Nephron progenitor cell (in vitro differentiated cells): ENCODE measurements at regions not wholly inside any gene's neighbourhood (a gene's known extent, or its start where the extent isn't known, plus 50 kb on each side); places are given as distances from the start of the nearest gene placed in this dataset.

Experiments used
- DNase-seq: peaks from one replicate; pipeline ENCODE4 v3.0.0; 2021
- H3K27ac Mint-ChIP-seq: 2 replicates; pipeline ENCODE4 v1.8.0; 2021; ENCODE audit warnings: mild to moderate bottlenecking, moderate library complexity, mixed read lengths
- H3K27me3 Mint-ChIP-seq: 2 replicates; pipeline ENCODE4 v1.8.0; 2021; ENCODE audit warnings: mild to moderate bottlenecking, low read depth, mixed read lengths; ENCODE audit not compliant: poor library complexity
- H3K36me3 Mint-ChIP-seq: 2 replicates; pipeline ENCODE4 v1.8.0; 2021; ENCODE audit warnings: low read depth, mixed read lengths
- H3K4me1 Mint-ChIP-seq: 2 replicates; pipeline ENCODE4 v1.8.0; 2021; ENCODE audit warnings: mixed read lengths
- H3K4me3 Mint-ChIP-seq: 2 replicates; pipeline ENCODE4 v1.8.0; 2021; ENCODE audit warnings: mild to moderate bottlenecking, moderate library complexity, mixed read lengths
- H3K9me3 Mint-ChIP-seq: 2 replicates; pipeline ENCODE4 v1.8.0; 2021; ENCODE audit warnings: mild to moderate bottlenecking, moderate library complexity, mixed read lengths
- CTCF ChIP-seq: fragments of 200-600 bp; sonication (generic); IDR thresholded peaks from 2 replicates; pipeline ENCODE4 v1.5.0; 2021; ENCODE audit warnings: antibody characterized with exemption

DNA sequence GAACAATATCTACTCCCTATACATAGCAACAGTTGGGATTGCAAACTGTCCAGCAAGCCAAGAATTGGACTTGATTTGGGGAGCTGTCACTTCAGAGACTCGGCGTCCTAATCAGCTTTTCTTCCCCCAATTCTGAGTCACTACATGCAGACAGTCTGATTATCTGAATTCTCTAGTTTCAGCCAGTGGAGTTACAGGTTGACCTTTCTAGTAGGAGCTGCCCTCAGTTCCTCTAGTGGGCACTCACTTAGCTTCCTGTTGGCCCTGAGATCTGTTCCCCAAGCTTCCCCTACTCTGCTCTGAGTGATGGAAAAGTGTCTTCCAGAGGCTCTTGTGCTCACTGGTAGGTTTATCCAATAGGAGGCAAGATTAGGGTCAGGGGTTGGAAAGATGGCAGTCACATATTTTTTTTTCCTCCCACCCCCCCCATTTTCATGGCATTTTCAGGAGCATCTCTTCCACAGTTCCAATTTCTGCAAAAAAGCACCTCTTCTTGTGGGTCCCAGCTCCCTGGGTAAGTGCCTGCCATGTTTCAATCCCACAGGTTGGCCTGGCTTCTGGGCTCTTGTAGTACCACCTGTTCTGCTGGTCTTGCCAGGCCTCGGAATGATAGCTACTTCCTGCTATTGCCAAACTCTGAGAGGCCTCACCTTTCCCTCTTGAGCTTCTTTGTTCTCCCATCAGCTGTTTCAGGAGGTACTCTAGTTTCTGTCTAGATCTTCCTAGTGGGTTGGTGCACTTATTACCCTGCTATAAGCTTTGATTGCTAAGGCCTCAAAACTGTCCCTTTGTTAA, 182.2 kb downstream of the RAP2B start:
- Mint-ChIP-seq H3K36me3 (no peaks in the 10 kb centered on the region), H3K4me1 (no peaks in the 10 kb centered on the region), H3K9me3 (peaks cover 28% of the 10 kb centered on the region), H3K4me3 (no peak overlapping the region), H3K27me3 (no peaks in the 10 kb centered on the region), H3K27ac (no peak overlapping the region)
- no peak for TF ChIP-seq CTCF
- no peak for DNase-seq

DNA sequence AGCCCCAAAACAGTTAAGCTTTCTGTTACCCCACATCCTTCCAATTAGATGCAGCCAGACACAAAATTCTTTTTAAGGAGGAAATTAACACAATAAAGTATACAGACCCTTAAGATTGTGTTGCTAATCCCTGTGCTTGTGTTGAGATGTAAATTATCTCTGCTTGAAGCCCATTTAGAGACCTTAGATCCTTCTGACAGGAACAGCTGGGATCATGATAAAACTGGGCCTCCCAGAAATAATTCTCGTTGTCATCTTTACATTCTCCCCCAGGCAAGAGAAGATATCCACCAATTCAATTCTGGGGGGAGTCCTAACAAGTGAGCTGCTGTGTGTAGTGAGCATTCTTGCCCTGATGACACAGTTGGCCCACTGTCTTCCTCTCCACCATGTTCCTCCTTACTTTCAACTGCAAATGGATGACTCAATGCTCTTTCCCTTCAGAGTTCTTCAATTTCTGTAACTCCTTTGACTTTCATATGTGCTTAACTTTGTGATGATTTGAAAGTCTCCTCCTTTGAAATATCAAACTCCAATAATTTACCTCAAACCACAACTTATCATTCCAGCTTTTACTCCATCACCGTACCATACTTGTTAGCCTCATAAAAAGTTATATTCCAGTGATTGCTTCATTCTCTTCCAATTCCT, 186.6 kb downstream of the RAP2B start:
- H3K27ac Mint-ChIP-seq: no peak overlapping the region
- no peaks in the 10 kb centered on the region for H3K4me1 Mint-ChIP-seq
- no peak overlapping the region for H3K4me3 Mint-ChIP-seq
- no peaks in the 10 kb centered on the region for H3K27me3 Mint-ChIP-seq
- no peaks in the 10 kb centered on the region for H3K36me3 Mint-ChIP-seq
- TF ChIP-seq CTCF: no peak
- no peak for DNase-seq
- H3K9me3 Mint-ChIP-seq: peaks cover 19% of the 10 kb centered on the region

DNA sequence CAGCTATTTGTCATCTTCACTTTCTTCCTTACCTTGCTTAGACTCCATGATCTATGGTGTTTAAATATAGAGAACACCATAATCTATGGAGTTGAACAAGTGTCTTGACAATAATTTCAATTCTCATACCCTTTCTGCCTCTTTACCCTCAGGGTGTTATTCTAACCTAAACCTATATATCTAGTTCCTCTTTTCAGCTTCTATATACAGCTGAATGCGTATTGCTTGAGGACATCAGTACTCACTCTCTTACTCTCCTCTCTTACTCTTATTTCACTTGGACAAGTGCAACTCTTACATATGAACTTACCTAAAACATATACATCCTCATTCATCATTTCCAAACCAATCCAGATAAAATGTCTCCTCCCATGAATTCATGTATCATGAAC, 187.1 kb downstream of the RAP2B start:
- Mint-ChIP-seq H3K27ac (no peak overlapping the region), H3K27me3 (no peaks in the 10 kb centered on the region), H3K9me3 (peaks cover 19% of the 10 kb centered on the region), H3K4me3 (no peak overlapping the region), H3K36me3 (no peaks in the 10 kb centered on the region), H3K4me1 (no peaks in the 10 kb centered on the region)
- no peak for DNase-seq
- TF ChIP-seq CTCF: no peak

DNA sequence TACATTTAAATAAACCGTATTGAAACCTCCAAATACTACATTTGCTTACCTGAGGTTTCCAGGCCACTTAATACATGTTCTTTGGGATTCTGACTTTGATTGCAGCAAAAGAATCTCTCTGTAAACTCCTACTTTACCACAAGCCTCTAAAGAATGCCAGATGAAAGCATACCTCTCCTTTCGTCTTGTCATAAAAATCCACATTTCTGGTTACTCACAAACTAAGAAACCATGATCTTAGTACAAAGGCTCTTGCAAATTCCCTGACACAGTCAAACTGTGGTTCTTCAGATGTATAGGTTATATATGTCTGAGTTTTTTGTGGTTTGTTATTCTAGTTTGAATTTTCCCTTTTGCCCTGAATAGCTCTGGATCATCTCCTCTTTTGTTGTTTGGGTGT, 188.4 kb downstream of the RAP2B start:
- no peak overlapping the region for H3K27ac Mint-ChIP-seq
- no peaks in the 10 kb centered on the region for H3K4me1 Mint-ChIP-seq

DNA sequence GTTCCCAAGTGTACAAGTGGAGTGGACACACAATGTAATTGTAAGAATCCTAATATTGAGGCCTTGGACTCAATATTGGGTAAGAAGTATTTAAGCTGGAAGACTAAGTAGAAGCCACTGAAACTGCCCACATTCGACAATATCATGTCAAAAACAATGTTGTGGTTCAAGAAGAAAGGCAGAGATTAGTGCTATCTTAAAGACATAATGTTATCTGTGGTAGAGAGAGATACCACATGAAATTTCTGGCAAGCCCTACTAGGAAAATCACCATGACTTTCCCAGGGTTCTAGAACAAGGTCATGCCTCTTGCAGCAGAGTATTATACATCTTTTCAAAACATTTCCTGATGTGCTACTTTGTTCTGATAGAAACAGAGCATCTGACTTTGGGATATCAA, 192.6 kb downstream of the RAP2B start:
- H3K27ac Mint-ChIP-seq: no peak overlapping the region
- no peaks in the 10 kb centered on the region for H3K36me3 Mint-ChIP-seq
- DNase-seq: no peak
- H3K4me1 Mint-ChIP-seq: no peaks in the 10 kb centered on the region
- H3K4me3 Mint-ChIP-seq: no peak overlapping the region
- no peaks in the 10 kb centered on the region for H3K27me3 Mint-ChIP-seq
- H3K9me3 Mint-ChIP-seq: peaks cover 4% of the 10 kb centered on the region
- no peak for TF ChIP-seq CTCF

More for the DNA sequence above, 188.4 kb downstream of the RAP2B start:
- H3K27me3 Mint-ChIP-seq: no peaks in the 10 kb centered on the region
- no peak for DNase-seq
- H3K9me3 Mint-ChIP-seq: peaks cover 19% of the 10 kb centered on the region
- no peaks in the 10 kb centered on the region for H3K36me3 Mint-ChIP-seq
- no peak overlapping the region for H3K4me3 Mint-ChIP-seq
- no peak for TF ChIP-seq CTCF

DNA sequence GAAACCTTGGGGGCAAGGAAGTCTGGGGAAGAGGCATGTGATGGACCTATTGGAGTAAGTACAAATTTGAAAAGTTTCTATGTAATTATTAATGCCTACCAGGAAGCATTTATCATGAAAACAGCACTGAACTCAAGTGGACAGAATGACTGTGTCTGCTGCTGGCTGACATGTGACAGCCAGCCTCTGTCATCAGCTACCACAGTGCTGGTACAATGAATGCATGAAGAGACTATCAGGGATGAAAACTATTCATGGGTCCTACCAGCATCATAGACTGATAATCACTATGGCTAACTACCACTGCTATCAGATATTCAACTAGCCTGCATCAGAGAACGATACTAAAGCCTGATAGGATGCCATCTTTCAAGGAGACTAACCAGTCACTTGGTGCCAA, 193.5 kb downstream of the RAP2B start:
- Mint-ChIP-seq H3K27me3 (no peaks in the 10 kb centered on the region), H3K9me3 (peaks cover 4% of the 10 kb centered on the region), H3K4me3 (no peak overlapping the region), H3K4me1 (no peaks in the 10 kb centered on the region), H3K36me3 (no peaks in the 10 kb centered on the region), H3K27ac (no peak overlapping the region)
- TF ChIP-seq CTCF: no peak
- no peak for DNase-seq
